HG02759 (cell line): ENCODE measurements at regions not wholly inside any gene's neighbourhood (a gene's known extent, or its start where the extent isn't known, plus 50 kb on each side); places are given as distances from the start of the nearest gene placed in this dataset.
"Not testable (repeated sequence)": the region's sequence is repeated elsewhere in the genome, so short reads cannot be mapped to it uniquely, and the experiment has no call there.

Source experiments
- ATAC-seq: cut with Tn5 transposase; IDR thresholded peaks from one replicate; pipeline ENCODE4 v1.9.1; 2021; ENCODE audit warnings: mild to moderate bottlenecking, moderate library complexity; ENCODE audit not compliant: unreplicated experiment

GRCh38 chr3:26058901-26059321, 269.0 kb downstream of the OXSM start:
- ATAC-seq = no peak

GRCh38 chr3:26061947-26062346, 272.1 kb downstream of the OXSM start:
- no peak for ATAC-seq

GRCh38 chr3:26064297-26064696, 274.4 kb downstream of the OXSM start:
- ATAC-seq = no peak

- no peak for ATAC-seq
These were observed 279.0 kb downstream of the OXSM start for GRCh38 chr3:26068890-26069289.

- no peak for ATAC-seq
These were observed 281.0 kb downstream of the OXSM start for GRCh38 chr3:26070854-26071253.

GRCh38 chr3:26074080-26074479, 284.2 kb downstream of the OXSM start:
- no peak for ATAC-seq

- ATAC-seq = no peak
These were observed 288.6 kb downstream of the OXSM start for GRCh38 chr3:26078539-26078938.

GRCh38 chr3:26081166-26081565, 291.3 kb downstream of the OXSM start:
- no peak for ATAC-seq

GRCh38 chr3:26081806-26082205, 291.9 kb downstream of the OXSM start:
- no peak for ATAC-seq

- no peak for ATAC-seq
These were observed 293.0 kb downstream of the OXSM start for GRCh38 chr3:26082911-26083310.

GRCh38 chr3:26084629-26085028, 294.7 kb downstream of the OXSM start:
- no peak for ATAC-seq

- ATAC-seq = no peak
These were observed 297.9 kb downstream of the OXSM start for GRCh38 chr3:26087751-26088150.

GRCh38 chr3:26089249-26089648, 299.4 kb downstream of the OXSM start:
- ATAC-seq = no peak

- no peak for ATAC-seq
These were observed 300.7 kb downstream of the OXSM start for GRCh38 chr3:26090589-26090988.

- no peak for ATAC-seq
These were observed 301.2 kb downstream of the OXSM start for GRCh38 chr3:26091096-26091495.

- ATAC-seq = no peak
These were observed 301.7 kb downstream of the OXSM start for GRCh38 chr3:26091626-26092025.

- not testable (repeated sequence) for ATAC-seq
These were observed 307.2 kb downstream of the OXSM start for GRCh38 chr3:26097111-26097510.

- no peak for ATAC-seq
These were observed 309.8 kb downstream of the OXSM start for GRCh38 chr3:26099692-26100091.

- no peak for ATAC-seq
These were observed 310.3 kb downstream of the OXSM start for GRCh38 chr3:26100176-26100575.

GRCh38 chr3:26102376-26102775, 312.5 kb downstream of the OXSM start:
- no peak for ATAC-seq

GRCh38 chr3:26104851-26105251, 315.0 kb downstream of the OXSM start:
- ATAC-seq = no peak

GRCh38 chr3:26105261-26105660, 315.4 kb downstream of the OXSM start:
- ATAC-seq = no peak

- ATAC-seq = no peak
These were observed 316.3 kb downstream of the OXSM start for GRCh38 chr3:26106228-26106627.
